ENCODE measurements at regions not wholly inside any gene's neighbourhood (a gene's known extent, or its start where the extent isn't known, plus 50 kb on each side); places are given as distances from the start of the nearest gene placed in this dataset.

- TF ChIP-seq CTCF (IDR thresholded peaks at IDR 0.05; ENCODE audit: insufficient read depth, low read length, missing control alignments) = no peak
- ChIA-PET POLR2A (no interaction called here), CTCF (interaction anchor here (1.4 to 4.2 kb wide), 2 partner anchors 9 to 443 kb away, joined by 4 to 13 read pairs; no protein-coding TSS in a partner anchor)
- no peak overlapping the region for H3K4me3 ChIP-seq (ENCODE audit: low read depth, low read length)
- no peak for DNase-seq (ENCODE audit: low read depth, low spot score)
Observed at GRCh38 chr7:16121876-16122390, 299.4 kb downstream of the CRPPA start.

- no peak for DNase-seq (ENCODE audit: low read depth, low spot score)
- ChIA-PET CTCF (interaction anchor here (0.6 to 2.9 kb wide), 5 partner anchors 9 to 450 kb away, joined by 3 to 50 read pairs (median 4); no protein-coding TSS in a partner anchor), POLR2A (no interaction called here)
- no peak for TF ChIP-seq CTCF (IDR thresholded peaks at IDR 0.05; ENCODE audit: insufficient read depth, low read length, missing control alignments)
- no peak overlapping the region for H3K4me3 ChIP-seq (ENCODE audit: low read depth, low read length)
Observed at GRCh38 chr7:16115374-16115773, 306.0 kb downstream of the CRPPA start.

- no peak overlapping the region for H3K4me3 ChIP-seq (ENCODE audit: low read depth, low read length)
- ChIA-PET POLR2A (no interaction called here), CTCF (interaction anchor here (0.6 to 2.9 kb wide), 5 partner anchors 9 to 494 kb away, joined by 3 to 50 read pairs (median 3); no protein-coding TSS in a partner anchor)
- no peak for DNase-seq (ENCODE audit: low read depth, low spot score)
- peak; percentile 14 for TF ChIP-seq CTCF (IDR thresholded peaks at IDR 0.05; ENCODE audit: insufficient read depth, low read length, missing control alignments)
Observed at GRCh38 chr7:16114633-16115032, 306.7 kb downstream of the CRPPA start.

- no peak for TF ChIP-seq CTCF (IDR thresholded peaks at IDR 0.05; ENCODE audit: insufficient read depth, low read length, missing control alignments)
- CTCF ChIA-PET = interaction anchor here (0.6 to 2.9 kb wide), 6 partner anchors 9 to 494 kb away, joined by 3 to 50 read pairs (median 3); no protein-coding TSS in a partner anchor
Observed at GRCh38 chr7:16114071-16114470, 307.3 kb downstream of the CRPPA start.

GRCh38 chr7:16113058-16113457, 308.3 kb downstream of the CRPPA start:
- no peak for DNase-seq (ENCODE audit: low read depth, low spot score)
- no peak for TF ChIP-seq CTCF (IDR thresholded peaks at IDR 0.05; ENCODE audit: insufficient read depth, low read length, missing control alignments)
- ChIA-PET CTCF (interaction anchor here (1.4 to 2.9 kb wide), 4 partner anchors 9 to 452 kb away, joined by 3 to 50 read pairs (median 6); no protein-coding TSS in a partner anchor), POLR2A (no interaction called here)
- H3K4me3 ChIP-seq (ENCODE audit: low read depth, low read length) = no peak overlapping the region

More at GRCh38 chr7:16114071-16114470, 307.3 kb downstream of the CRPPA start:
- no peak overlapping the region for H3K4me3 ChIP-seq (ENCODE audit: low read depth, low read length)
- DNase-seq (ENCODE audit: low read depth, low spot score) = no peak
- POLR2A ChIA-PET = no interaction called here

- TF ChIP-seq CTCF (IDR thresholded peaks at IDR 0.05; ENCODE audit: insufficient read depth, low read length, missing control alignments) = no peak
- POLR2A ChIA-PET = no interaction called here
- H3K4me3 ChIP-seq (ENCODE audit: low read depth, low read length) = no peak overlapping the region
- no peak for DNase-seq (ENCODE audit: low read depth, low spot score)
- CTCF ChIA-PET = interaction anchor here (1.2 kb wide), 1 partner anchor 459 kb away, joined by 4 read pairs; no protein-coding TSS in a partner anchor
Observed at GRCh38 chr7:16106869-16107268, 314.5 kb downstream of the CRPPA start.
